H1 (cell line): ENCODE measurements at regions not wholly inside any gene's neighbourhood (a gene's known extent, or its start where the extent isn't known, plus 50 kb on each side); places are given as distances from the start of the nearest gene placed in this dataset.

ENCODE experiments used
- CTCF ChIA-PET: fragments of 300-600 bp; sonication (Branson Sonifier 250); formaldehyde crosslinking; loops from one replicate; lab custom pipeline; 2021; ENCODE audit not compliant: partially characterized antibody; lab: Charles Lee
- POLR2A ChIA-PET: fragments of 300-600 bp; sonication (Branson Sonifier 250); formaldehyde crosslinking; loops from one replicate; lab custom pipeline; 2021; ENCODE audit warnings: inconsistent platforms; ENCODE audit not compliant: partially characterized antibody; lab: Charles Lee
- DNase-seq, 2 experiments: peaks; one replicate each; pipeline versions ENCODE4 v3.0.0 to v3.0.0-alpha.2; 2010 to 2022; ENCODE audit warnings: low spot score in 2 of 2, low read depth in 1 of 2, mixed read lengths in 1 of 2
- FAIRE-seq: peaks from 2 replicates; lab custom pipeline; 2011; peaks lifted over from hg19 to GRCh38; lab: Jason Lieb, UNC
- H2AFZ ChIP-seq: 2 replicates; pipeline ENCODE4 v1.8.1; 2012; ENCODE audit warnings: low read length, inconsistent platforms
- H2AK5ac ChIP-seq: 2 replicates; pipeline ENCODE4 v1.6.1; 2013; ENCODE audit warnings: low read depth, low read length
- H2BK120ac ChIP-seq: replicated peaks from 2 replicates; pipeline ENCODE3; 2013; ENCODE audit warnings: low read depth, low read length, inconsistent platforms
- H2BK12ac ChIP-seq: 2 replicates; pipeline ENCODE4 v1.6.1; 2013; ENCODE audit warnings: low read depth, low read length
- H2BK15ac ChIP-seq: 2 replicates; pipeline ENCODE4 v1.6.1; 2013; ENCODE audit warnings: low read length
- H2BK20ac ChIP-seq: 2 replicates; pipeline ENCODE4 v1.6.1; 2013; ENCODE audit warnings: low read length
- H2BK5ac ChIP-seq: 2 replicates; pipeline ENCODE4 v1.6.1; 2013; ENCODE audit warnings: low read depth, low read length
- H3K14ac ChIP-seq: 2 replicates; pipeline ENCODE4 v1.6.1; 2013; ENCODE audit warnings: inconsistent platforms; ENCODE audit not compliant: insufficient read length
- H3K18ac ChIP-seq: 2 replicates; pipeline ENCODE4 v1.6.1; 2013; ENCODE audit warnings: low read length; ENCODE audit errors: extremely low read depth
- H3K23ac ChIP-seq: 2 replicates; pipeline ENCODE4 v1.6.1; 2013; ENCODE audit warnings: inconsistent platforms; ENCODE audit not compliant: insufficient read length
- H3K23me2 ChIP-seq: 2 replicates; pipeline ENCODE4 v1.6.1; 2013; ENCODE audit warnings: low read depth, low read length
- H3K27ac ChIP-seq: 2 replicates; pipeline ENCODE4 v1.6.1; 2011; ENCODE audit warnings: low read depth, low read length, inconsistent platforms
- H3K27me3 ChIP-seq, 4 experiments: replicated peaks in 1 of 4; 1 replicate in 1 of 4; 2 replicates in 3 of 4; pipeline versions ENCODE4 v1.6.1 to v1.8.1; 2011 to 2013; ENCODE audit warnings: low read length in 3 of 4, mild to moderate bottlenecking in 3 of 4, inconsistent platforms in 2 of 4, mixed read lengths in 2 of 4, moderate library complexity in 1 of 4; ENCODE audit not compliant: control insufficient read depth in 3 of 4, insufficient read depth in 3 of 4; ENCODE audit errors: extremely low read depth in 1 of 4
- H3K36me3 ChIP-seq, 4 experiments: 2 replicates each; pipeline versions ENCODE4 v1.6.1 to v1.8.1; 2011 to 2013; ENCODE audit warnings: mild to moderate bottlenecking in 4 of 4, low read length in 3 of 4, moderate library complexity in 2 of 4, control low read depth in 1 of 4, inconsistent platforms in 1 of 4; ENCODE audit not compliant: insufficient read depth in 4 of 4, control insufficient read depth in 2 of 4
- H3K4ac ChIP-seq: replicated peaks from 2 replicates; pipeline ENCODE3; 2013; ENCODE audit warnings: low read length, low read depth, mixed read lengths, inconsistent platforms; ENCODE audit not compliant: insufficient read length
- H3K4me1 ChIP-seq, 4 experiments: replicated peaks in 1 of 4; 1 replicate in 1 of 4; 2 replicates in 3 of 4; pipeline versions ENCODE4 v1.6.1 to v1.8.1; 2011 to 2013; ENCODE audit warnings: low read length in 3 of 4, inconsistent platforms in 2 of 4, mixed read lengths in 1 of 4; ENCODE audit not compliant: insufficient read depth in 4 of 4, control insufficient read depth in 3 of 4
- H3K4me2 ChIP-seq, 2 experiments: 2 replicates each; pipeline versions ENCODE4 v1.6.1 to v1.8.1; 2011 to 2013; ENCODE audit warnings: low read depth in 2 of 2, low read length in 2 of 2, control low read depth in 1 of 2, inconsistent platforms in 1 of 2, mild to moderate bottlenecking in 1 of 2; ENCODE audit not compliant: insufficient read depth in 1 of 2
- H3K4me3 ChIP-seq, 4 experiments: fragments of 200-600, 300-600 bp in 1 of 4; sonication (generic), shearing (Covaris generic), sonication (Bioruptor Twin) in 1 of 4; 2 replicates each; pipeline versions ENCODE4 v1.5.1 to v1.8.1; 2011 to 2016; ENCODE audit warnings: low read length in 4 of 4, low read depth in 3 of 4, control low read depth in 2 of 4, inconsistent platforms in 2 of 4, mild to moderate bottlenecking in 2 of 4, mixed read lengths in 1 of 4, moderate library complexity in 1 of 4; ENCODE audit not compliant: insufficient read depth in 2 of 4; ENCODE audit errors: extremely low read depth in 1 of 4
- H3K56ac ChIP-seq: replicated peaks from 2 replicates; pipeline ENCODE3; 2013; ENCODE audit warnings: low read depth, mild to moderate bottlenecking, mixed read lengths, low read length, inconsistent platforms; ENCODE audit not compliant: insufficient read length
- H3K79me1 ChIP-seq: 2 replicates; pipeline ENCODE4 v1.6.1; 2013; ENCODE audit warnings: low read depth, low read length, control low read depth
- H3K79me2 ChIP-seq, 2 experiments: 2 replicates each; pipeline versions ENCODE4 v1.6.1 to v1.8.1; 2012 to 2013; ENCODE audit warnings: low read length in 2 of 2, mild to moderate bottlenecking in 2 of 2, inconsistent platforms in 1 of 2; ENCODE audit not compliant: insufficient read depth in 2 of 2, control insufficient read depth in 1 of 2
- H3K9ac ChIP-seq, 4 experiments: replicated peaks in 1 of 4; 1 replicate in 1 of 4; 2 replicates in 3 of 4; pipeline versions ENCODE4 v1.6.1 to v1.8.1; 2011 to 2013; ENCODE audit warnings: low read depth in 3 of 4, low read length in 3 of 4, control low read depth in 2 of 4, mild to moderate bottlenecking in 2 of 4, moderate library complexity in 2 of 4, inconsistent platforms in 1 of 4; ENCODE audit errors: extremely low read depth in 1 of 4
- H3K9me3 ChIP-seq, 2 experiments: 2 replicates each; pipeline versions ENCODE4 v1.6.1 to v1.8.1; 2012 to 2013; ENCODE audit warnings: mild to moderate bottlenecking in 2 of 2, moderate library complexity in 2 of 2, control low read depth in 1 of 2, inconsistent platforms in 1 of 2, low read depth in 1 of 2, low read length in 1 of 2, mixed read lengths in 1 of 2; ENCODE audit not compliant: insufficient read depth in 2 of 2
- H4K20me1 ChIP-seq, 2 experiments: replicated peaks in 1 of 2; 2 replicates each; pipeline versions ENCODE3 to v1.8.1; 2011 to 2013; ENCODE audit warnings: inconsistent platforms in 2 of 2, low read length in 2 of 2, mild to moderate bottlenecking in 1 of 2; ENCODE audit not compliant: insufficient read depth in 2 of 2, control insufficient read depth in 1 of 2
- H4K5ac ChIP-seq: 2 replicates; pipeline ENCODE4 v1.6.1; 2013; ENCODE audit warnings: low read length, low read depth, mixed read lengths, inconsistent platforms; ENCODE audit not compliant: insufficient read length
- H4K8ac ChIP-seq: 2 replicates; pipeline ENCODE4 v1.8.0; 2013; ENCODE audit warnings: mild to moderate bottlenecking, moderate library complexity, low read length, inconsistent platforms; ENCODE audit not compliant: insufficient read depth; ENCODE audit errors: extremely low read depth
- H4K91ac ChIP-seq: replicated peaks from 2 replicates; pipeline ENCODE3; 2013; ENCODE audit warnings: low read length, mixed read lengths, inconsistent platforms; ENCODE audit not compliant: insufficient read length
- BRCA1 ChIP-seq: IDR thresholded peaks from 2 replicates; pipeline ENCODE4 v1.6.1; 2012; ENCODE audit warnings: low read depth, low read length, improper control_type of control experiment
- CHD2 ChIP-seq: IDR thresholded peaks from 2 replicates; pipeline ENCODE4 v1.6.1; 2012; ENCODE audit warnings: low read length, improper control_type of control experiment
- E2F6 ChIP-seq: IDR thresholded peaks from 2 replicates; pipeline ENCODE4 v1.6.1; 2012; ENCODE audit warnings: inconsistent platforms
- EP300 ChIP-seq, 2 experiments: IDR thresholded peaks; 1 replicate in 1 of 2; 2 replicates in 1 of 2; pipeline ENCODE4 v1.6.1; 2011 to 2012; ENCODE audit warnings: low read depth in 2 of 2, low read length in 2 of 2, mild to moderate bottlenecking in 2 of 2, borderline replicate concordance in 1 of 2, inconsistent platforms in 1 of 2, moderate library complexity in 1 of 2
- KDM4A ChIP-seq: IDR thresholded peaks from one replicate; pipeline ENCODE4 v1.7.1; 2012; ENCODE audit warnings: low read depth, mild to moderate bottlenecking, moderate library complexity, low read length, inconsistent platforms; ENCODE audit not compliant: severe bottlenecking
- MAFK ChIP-seq: IDR thresholded peaks from 2 replicates; pipeline ENCODE4 v1.6.1; 2012; ENCODE audit warnings: low read depth, mild to moderate bottlenecking, improper control_type of control experiment, low read length
- NRF1 ChIP-seq: IDR thresholded peaks from 2 replicates; pipeline ENCODE4 v1.6.1; 2011; ENCODE audit warnings: mild to moderate bottlenecking, low read depth, low read length, improper control_type of control experiment
- POLR2AphosphoS5 ChIP-seq: IDR thresholded peaks from 2 replicates; pipeline ENCODE4 v1.6.1; 2011; ENCODE audit warnings: low read depth, low read length
- SAP30 ChIP-seq: fragments of 300-600 bp; sonication (generic); IDR thresholded peaks from 2 replicates; pipeline ENCODE4 v1.7.1; 2012; ENCODE audit warnings: low read length, moderate library complexity, mild to moderate bottlenecking, inconsistent platforms; ENCODE audit not compliant: insufficient read depth, insufficient replicate concordance
- SRF ChIP-seq: IDR thresholded peaks from 2 replicates; pipeline ENCODE4 v1.6.1; 2011; ENCODE audit warnings: mild to moderate bottlenecking, low read depth, low read length, moderate library complexity
- TAF7 ChIP-seq: optimal IDR thresholded peaks from 2 replicates; pipeline ENCODE3; 2011; ENCODE audit warnings: low read depth, mild to moderate bottlenecking, inconsistent platforms, low read length, moderate library complexity, borderline replicate concordance
- TCF12 ChIP-seq: IDR thresholded peaks from 2 replicates; pipeline ENCODE4 v1.6.1; 2011; ENCODE audit warnings: low read depth, mild to moderate bottlenecking, low read length
- YY1 ChIP-seq: IDR thresholded peaks from 2 replicates; pipeline ENCODE4 v1.6.1; 2011; ENCODE audit warnings: low read depth, mild to moderate bottlenecking, low read length
- WGBS, 2 experiments: shearing (Covaris generic) in 1 of 2; methylation state at CpG; one replicate each; pipeline versions ENCODE4 v1.1.6 to v1.1.7; 2013 to 2015; ENCODE audit warnings: low lambda C conversion rate in 2 of 2, mixed read lengths in 2 of 2, inconsistent platforms in 1 of 2, low coverage in 1 of 2, missing lambda C conversion rate in 1 of 2; ENCODE audit not compliant: insufficient replicate concordance in 2 of 2, insufficient coverage in 1 of 2, insufficient read length in 1 of 2; ENCODE audit errors: extremely low coverage in 1 of 2, missing lambda C conversion rate in 1 of 2; 5-methylcytosine and 5-hydroxymethylcytosine counted together

- Histone ChIP-seq H2BK15ac (no peak overlapping the region), H2BK12ac (no peak overlapping the region), H2BK120ac (no peak overlapping the region), H2AK5ac (no peak overlapping the region), H3K27me3 (no peaks in the 10 kb centered on the region), H3K9me3 (no peaks in the 10 kb centered on the region), H2BK5ac (no peak overlapping the region), H4K20me1 (no peaks in the 10 kb centered on the region), H3K36me3 (no peaks in the 10 kb centered on the region), H3K9ac (no peak overlapping the region), H2BK20ac (no peak overlapping the region), H4K5ac (no peak overlapping the region), H3K4ac (no peak overlapping the region), H3K56ac (no peak overlapping the region), H3K14ac (no peak overlapping the region), H3K27ac (no peak overlapping the region), H3K4me3 (no peak overlapping the region), H3K4me2 (no peak overlapping the region), H2AFZ (no peak overlapping the region), H4K91ac (no peak overlapping the region), H3K79me2 (no peaks in the 10 kb centered on the region), H4K8ac (no peak overlapping the region), H3K79me1 (no peaks in the 10 kb centered on the region), H3K18ac (no peak overlapping the region), H3K23ac (no peak overlapping the region), H3K4me1 (no peaks in the 10 kb centered on the region), H3K23me2 (no peaks in the 10 kb centered on the region)
- no peak for DNase-seq
- WGBS, 2 experiments, result 92% methylated on average over 2 of the region's 2 CpGs; no CpG with 5 or more reads in 1 of the 2 experiments
- POLR2A ChIA-PET, result no interaction called here
- FAIRE-seq, result no peak
- CTCF ChIA-PET, result no interaction called here
- no peak for TF ChIP-seq CHD2
- TF ChIP-seq E2F6, result no peak
- no peak for TF ChIP-seq EP300 (IDR thresholded peaks at IDR 0.05; ENCODE audit: borderline replicate concordance in 1 of 2, low read depth in 2 of 2, low read length in 2 of 2)
- TF ChIP-seq TCF12, result no peak
- no peak for TF ChIP-seq TAF7
- TF ChIP-seq BRCA1, result no peak
- no peak for TF ChIP-seq POLR2AphosphoS5
- no peak for TF ChIP-seq NRF1
- no peak for TF ChIP-seq SAP30
- TF ChIP-seq KDM4A, result no peak
- TF ChIP-seq SRF, result no peak
- TF ChIP-seq YY1, result no peak
- TF ChIP-seq MAFK, result no peak
These were observed 569.2 kb downstream of the ZEB2 start for GRCh38 chr2:143950704-143951103.
